GM23338 (cell line): ENCODE measurements at regions not wholly inside any gene's neighbourhood (a gene's known extent, or its start where the extent isn't known, plus 50 kb on each side); places are given as distances from the start of the nearest gene placed in this dataset.

Experiments used
- ATAC-seq: fragments of 200-7000 bp; cut with Tn5 transposase; 3 replicates; pipeline ENCODE4 v1.9.1; 2020
- DNase-seq: peaks from one replicate; pipeline ENCODE4 v3.0.0-alpha.2; 2015; ENCODE audit warnings: low spot score
- H2AFZ ChIP-seq: fragments of 200-600 bp; sonication (generic); 2 replicates; pipeline ENCODE4 v1.8.0; 2016; ENCODE audit warnings: antibody characterized with exemption, mild to moderate bottlenecking, moderate library complexity
- H3F3A ChIP-seq: fragments of 200-600 bp; sonication (generic); replicated peaks from 2 replicates; pipeline ENCODE4 v1.8.0; 2017; ENCODE audit warnings: antibody characterized with exemption, mixed run types, low read depth
- H3K27ac ChIP-seq: fragments of 200-600 bp; sonication (generic); 2 replicates; pipeline ENCODE4 v1.6.1; 2016; ENCODE audit warnings: low read depth
- H3K27me3 ChIP-seq: fragments of 200-600 bp; sonication (generic); 2 replicates; pipeline ENCODE4 v1.8.0; 2016; ENCODE audit warnings: mild to moderate bottlenecking, mixed run types, moderate library complexity; ENCODE audit not compliant: insufficient read depth
- H3K36me3 ChIP-seq: fragments of 200-600 bp; sonication (generic); 2 replicates; pipeline ENCODE4 v1.8.0; 2016; ENCODE audit warnings: mild to moderate bottlenecking; ENCODE audit not compliant: insufficient read depth
- H3K4me1 ChIP-seq: fragments of 200-600 bp; sonication (generic); 2 replicates; pipeline ENCODE4 v1.8.0; 2016; ENCODE audit warnings: mild to moderate bottlenecking, moderate library complexity; ENCODE audit not compliant: insufficient read depth
- H3K4me2 ChIP-seq: fragments of 200-600 bp; sonication (generic); 2 replicates; pipeline ENCODE4 v1.7.1; 2017; ENCODE audit warnings: mixed run types
- H3K4me3 ChIP-seq: fragments of 200-600 bp; sonication (generic); 2 replicates; pipeline ENCODE4 v1.6.1; 2016; ENCODE audit warnings: mixed run types
- H3K79me2 ChIP-seq: fragments of 200-600 bp; sonication (generic); replicated peaks from 2 replicates; pipeline ENCODE4 v1.8.0; 2017; ENCODE audit warnings: mild to moderate bottlenecking; ENCODE audit not compliant: insufficient read depth
- H3K9me2 ChIP-seq: fragments of 200-600 bp; sonication (generic); 2 replicates; pipeline ENCODE4 v1.8.0; 2017; ENCODE audit not compliant: insufficient read depth
- H4K20me1 ChIP-seq: fragments of 200-600 bp; sonication (generic); replicated peaks from 2 replicates; pipeline ENCODE4 v1.8.0; 2017; ENCODE audit warnings: mild to moderate bottlenecking; ENCODE audit not compliant: insufficient read depth
- H3K27ac Mint-ChIP-seq: 2 replicates; pipeline ENCODE4 v1.8.0; 2020; ENCODE audit warnings: inconsistent platforms, mild to moderate bottlenecking, moderate library complexity, mixed read lengths
- H3K27me3 Mint-ChIP-seq: 3 replicates; pipeline ENCODE4 v1.8.0; 2022; ENCODE audit warnings: low read depth, mild to moderate bottlenecking, moderate library complexity, mixed read lengths, inconsistent platforms; ENCODE audit not compliant: insufficient read depth, poor library complexity
- H3K36me3 Mint-ChIP-seq: 3 replicates; pipeline ENCODE4 v1.8.0; 2021; ENCODE audit warnings: low read depth, mild to moderate bottlenecking, inconsistent platforms, moderate library complexity, mixed read lengths
- H3K4me1 Mint-ChIP-seq: 3 replicates; pipeline ENCODE4 v1.8.0; 2020; ENCODE audit warnings: mild to moderate bottlenecking, inconsistent platforms, mixed read lengths
- H3K4me3 Mint-ChIP-seq: 3 replicates; pipeline ENCODE4 v1.8.0; 2021; ENCODE audit warnings: moderate library complexity, mild to moderate bottlenecking, inconsistent platforms, mixed read lengths
- H3K9me3 Mint-ChIP-seq: 3 replicates; pipeline ENCODE4 v1.8.0; 2020; ENCODE audit warnings: moderate library complexity, mild to moderate bottlenecking, inconsistent platforms, mixed read lengths
- CREB1 ChIP-seq: fragments of 250-450 bp; sonication (Bioruptor Pico); IDR thresholded peaks from 2 replicates; pipeline ENCODE4 v1.5.0; 2020; ENCODE audit warnings: low read depth, mild to moderate bottlenecking, moderate library complexity
- JUNB ChIP-seq: IDR thresholded peaks from one replicate; pipeline ENCODE4 v1.6.1; 2016; ENCODE audit warnings: antibody characterized with exemption; ENCODE audit not compliant: unreplicated experiment
- NANOG ChIP-seq: IDR thresholded peaks from 2 replicates; pipeline ENCODE4 v1.6.1; 2016; ENCODE audit warnings: antibody characterized with exemption, borderline replicate concordance
- POLR2AphosphoS5 ChIP-seq: IDR thresholded peaks from 2 replicates; pipeline ENCODE4 v1.6.1; 2016; ENCODE audit warnings: antibody characterized with exemption, low read depth
- ZNF114 ChIP-seq: fragments of 250-450 bp; sonication (Bioruptor Pico); IDR thresholded peaks from 2 replicates; pipeline ENCODE4 v1.5.0; 2020; ENCODE audit warnings: mild to moderate bottlenecking, moderate library complexity
- ZNF331 ChIP-seq: fragments of 250-450 bp; sonication (Bioruptor Pico); IDR thresholded peaks from 2 replicates; pipeline ENCODE4 v1.5.0; 2020; ENCODE audit warnings: low read depth, mild to moderate bottlenecking, moderate library complexity
- TF ChIP-seq, protein P1 (sequence below), 2 experiments: fragments of 200-600 bp in 1 of 2; sonication (generic) in 1 of 2; conservative IDR thresholded peaks; 2 replicates each; pipeline versions ENCODE4 v1.5.1 to v1.6.1; 2016 to 2017; ENCODE audit warnings: antibody characterized with exemption in 2 of 2, low read depth in 2 of 2, mild to moderate bottlenecking in 2 of 2, moderate library complexity in 1 of 2

- Mint-ChIP-seq H3K9me3 (no peaks in the 10 kb centered on the region), H3K4me3 (no peak overlapping the region), H3K36me3 (no peaks in the 10 kb centered on the region), H3K27ac (no peak overlapping the region), H3K4me1 (peaks cover 17% of the 10 kb centered on the region; the same call in 2 of the 3 replicates), H3K27me3 (no peaks in the 10 kb centered on the region)
- Histone ChIP-seq H3K9me2 (no peaks in the 10 kb centered on the region; the same call in 1 of the 2 replicates), H2AFZ (no peak overlapping the region), H3K27me3 (no peaks in the 10 kb centered on the region), H3K36me3 (no peaks in the 10 kb centered on the region), H3F3A (no peaks in the 10 kb centered on the region), H3K4me1 (peaks cover 7% of the 10 kb centered on the region; the same call in 1 of the 2 replicates), H3K4me3 (no peak overlapping the region), H3K27ac (no peak overlapping the region), H4K20me1 (no peaks in the 10 kb centered on the region), H3K79me2 (no peaks in the 10 kb centered on the region), H3K4me2 (no peak overlapping the region)
- ATAC-seq (no peak), DNase-seq (no peak)
- TF ChIP-seq POLR2AphosphoS5 (no peak), JUNB (no peak), NANOG (no peak)
- TF ChIP-seq, protein P1, sequence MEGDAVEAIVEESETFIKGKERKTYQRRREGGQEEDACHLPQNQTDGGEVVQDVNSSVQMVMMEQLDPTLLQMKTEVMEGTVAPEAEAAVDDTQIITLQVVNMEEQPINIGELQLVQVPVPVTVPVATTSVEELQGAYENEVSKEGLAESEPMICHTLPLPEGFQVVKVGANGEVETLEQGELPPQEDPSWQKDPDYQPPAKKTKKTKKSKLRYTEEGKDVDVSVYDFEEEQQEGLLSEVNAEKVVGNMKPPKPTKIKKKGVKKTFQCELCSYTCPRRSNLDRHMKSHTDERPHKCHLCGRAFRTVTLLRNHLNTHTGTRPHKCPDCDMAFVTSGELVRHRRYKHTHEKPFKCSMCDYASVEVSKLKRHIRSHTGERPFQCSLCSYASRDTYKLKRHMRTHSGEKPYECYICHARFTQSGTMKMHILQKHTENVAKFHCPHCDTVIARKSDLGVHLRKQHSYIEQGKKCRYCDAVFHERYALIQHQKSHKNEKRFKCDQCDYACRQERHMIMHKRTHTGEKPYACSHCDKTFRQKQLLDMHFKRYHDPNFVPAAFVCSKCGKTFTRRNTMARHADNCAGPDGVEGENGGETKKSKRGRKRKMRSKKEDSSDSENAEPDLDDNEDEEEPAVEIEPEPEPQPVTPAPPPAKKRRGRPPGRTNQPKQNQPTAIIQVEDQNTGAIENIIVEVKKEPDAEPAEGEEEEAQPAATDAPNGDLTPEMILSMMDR (conservative IDR thresholded peaks at IDR 0.05; ENCODE audit: low read depth in 2 of 2) = no peak
These were observed 408.0 kb upstream of the GJE1 start for GRCh38 chr6:141724731-141725130.

GRCh38 chr6:141719476-141719875 lies 413.2 kb upstream of the GJE1 start:
- DNase-seq (no peak), ATAC-seq (no peak)
- Histone ChIP-seq H3K4me3 (no peak overlapping the region), H3K79me2 (no peaks in the 10 kb centered on the region), H3K4me1 (no peaks in the 10 kb centered on the region), H3K4me2 (no peak overlapping the region), H2AFZ (no peak overlapping the region), H4K20me1 (no peaks in the 10 kb centered on the region), H3K27ac (no peak overlapping the region), H3K27me3 (no peaks in the 10 kb centered on the region), H3K36me3 (no peaks in the 10 kb centered on the region), H3F3A (no peaks in the 10 kb centered on the region), H3K9me2 (no peaks in the 10 kb centered on the region; the same call in 1 of the 2 replicates)
- TF ChIP-seq, protein P1 (conservative IDR thresholded peaks at IDR 0.05; ENCODE audit: low read depth in 2 of 2) = no peak
- TF ChIP-seq JUNB (no peak), ZNF331 (CRISPR knock-in tag) (no peak), NANOG (no peak)
- Mint-ChIP-seq H3K36me3 (no peaks in the 10 kb centered on the region), H3K27me3 (no peaks in the 10 kb centered on the region), H3K27ac (no peak overlapping the region), H3K4me3 (no peak overlapping the region), H3K9me3 (no peaks in the 10 kb centered on the region), H3K4me1 (no peaks in the 10 kb centered on the region)

DNA sequence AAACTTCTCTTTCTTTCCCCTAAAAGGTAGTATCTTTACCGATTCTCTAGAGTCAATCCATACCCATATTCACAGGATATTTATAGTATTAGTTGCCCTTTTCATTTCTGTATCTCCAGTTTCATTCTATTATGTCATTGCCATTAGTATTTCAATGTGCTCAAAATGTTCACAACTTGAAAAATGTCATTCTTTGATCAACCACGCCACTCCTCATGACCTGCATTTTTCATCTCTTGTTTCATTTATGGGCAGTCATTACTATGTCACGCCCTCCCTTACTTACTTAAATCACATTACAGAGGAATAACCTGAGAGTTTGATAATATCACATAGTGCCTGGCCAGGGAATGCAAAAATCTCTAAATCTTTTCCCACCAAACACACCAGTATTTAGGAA lies 427.3 kb upstream of the GJE1 start:
- Mint-ChIP-seq H3K4me3 (no peak overlapping the region), H3K9me3 (no peaks in the 10 kb centered on the region)
- TF ChIP-seq CREB1 (CRISPR knock-in tag) (no peak), NANOG (no peak), POLR2AphosphoS5 (no peak), ZNF114 (CRISPR knock-in tag) (no peak)

More for the DNA sequence above, 427.3 kb upstream of the GJE1 start:
- ATAC-seq (no peak), DNase-seq (no peak)
- H3K27ac ChIP-seq = no peak overlapping the region
- no peaks in the 10 kb centered on the region for H3K27me3 Mint-ChIP-seq
- H3K9me2 ChIP-seq = no peaks in the 10 kb centered on the region
- no peaks in the 10 kb centered on the region; the same call in 1 of the 2 replicates for H3K4me1 ChIP-seq
- no peaks in the 10 kb centered on the region for H3K79me2 ChIP-seq
- peaks cover 2% of the 10 kb centered on the region; the same call in 1 of the 3 replicates for H3K4me1 Mint-ChIP-seq
- no peak overlapping the region for H2AFZ ChIP-seq
- H3K27ac Mint-ChIP-seq = no peak overlapping the region
- no peaks in the 10 kb centered on the region for H4K20me1 ChIP-seq
- H3K36me3 ChIP-seq = no peaks in the 10 kb centered on the region
- no peak overlapping the region for H3K4me3 ChIP-seq
- H3K36me3 Mint-ChIP-seq = no peaks in the 10 kb centered on the region
- no peak overlapping the region for H3K4me2 ChIP-seq
- no peaks in the 10 kb centered on the region for H3F3A ChIP-seq
- no peaks in the 10 kb centered on the region for H3K27me3 ChIP-seq
